ENCODE measurements at regions not wholly inside any gene's neighbourhood (a gene's known extent, or its start where the extent isn't known, plus 50 kb on each side); places are given as distances from the start of the nearest gene placed in this dataset.

DNA sequence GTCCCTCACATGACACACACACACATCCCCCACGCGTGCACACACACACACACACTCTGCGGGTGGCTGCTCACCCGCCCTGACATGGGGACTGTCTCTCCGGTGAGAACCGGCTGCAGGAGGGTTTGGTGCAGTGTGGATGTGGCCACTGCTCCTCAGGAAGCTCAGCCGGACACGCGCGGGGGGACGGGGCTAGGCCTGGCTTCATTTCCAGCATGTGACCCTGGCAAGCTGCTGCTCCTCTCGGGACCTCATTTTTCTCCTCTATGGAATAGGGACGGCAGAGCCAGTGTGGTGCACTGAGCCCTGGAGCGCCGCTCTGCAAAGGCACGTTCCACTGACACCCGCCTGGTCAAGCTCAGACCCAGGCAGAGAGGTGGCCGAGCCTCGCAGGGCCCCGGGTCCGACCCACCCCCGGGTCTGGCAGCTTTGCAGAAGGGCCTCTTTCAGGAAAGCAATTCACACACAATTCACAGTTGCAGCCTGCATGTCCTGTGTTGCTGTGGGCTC is 56.8 kb upstream of the SLCO4A1 start (continued):
- TF ChIP-seq PAX5 (IDR thresholded peaks at IDR 0.05; ENCODE audit: borderline replicate concordance, low read depth, low read length), result no peak
- no peak for TF ChIP-seq GATAD2B (conservative IDR thresholded peaks at IDR 0.05; ENCODE audit: low read depth)

DNA sequence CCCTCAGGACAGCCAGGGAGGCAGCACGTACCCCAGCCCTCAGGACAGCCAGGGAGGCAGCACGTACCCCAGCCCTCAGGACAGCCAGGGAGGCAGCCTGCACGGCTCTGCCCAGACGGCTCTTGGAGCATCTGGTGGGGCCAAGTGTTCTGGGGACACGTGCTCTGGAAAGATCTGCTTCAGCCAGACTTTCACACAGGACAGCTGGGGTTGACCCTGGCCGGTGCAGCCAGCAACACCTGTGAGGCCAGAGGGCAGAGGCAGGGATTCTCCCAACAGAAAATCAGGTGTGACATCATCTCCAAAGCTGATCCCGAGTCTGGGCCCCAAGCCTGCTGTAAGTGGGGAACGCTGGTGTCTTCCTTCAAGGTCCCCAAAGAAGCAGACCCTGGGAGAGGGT is 55.5 kb upstream of the SLCO4A1 start:
- ChIA-PET SMC1A (ENCODE audit: uncharacterized antibody, unreplicated experiment) (no interaction called here), CTCF (no interaction called here), POLR2A (no interaction called here), RAD21 (ENCODE audit: unreplicated experiment) (no interaction called here)
- Histone ChIP-seq H3K9ac (ENCODE audit: control insufficient read depth, insufficient read depth, low read length) (no peak overlapping the region), H4K20me1 (ENCODE audit: control insufficient read depth, insufficient read depth) (no peaks in the 10 kb centered on the region), H3K4me1 (ENCODE audit: control insufficient read depth, insufficient read depth, low read length) (no peaks in the 10 kb centered on the region), H3K36me3 (ENCODE audit: control insufficient read depth in 2 of 2, insufficient read depth in 2 of 2, low read length in 1 of 2) (no peaks in the 10 kb centered on the region), H3K4me2 (ENCODE audit: control insufficient read depth, insufficient read depth) (no peak overlapping the region), H3K9me3 (replicated peaks; ENCODE audit: control insufficient read depth, insufficient read depth, low read length) (no peaks in the 10 kb centered on the region), H3K27me3 (replicated peaks in 1 of 2; ENCODE audit: control insufficient read depth in 2 of 2, insufficient read depth in 2 of 2, low read length in 1 of 2) (peaks cover 0 to 5% of the 10 kb centered on the region in 2 experiments; a peak in 3 of 4 replicates), H3K79me2 (ENCODE audit: control insufficient read depth, insufficient read depth, low read length) (no peaks in the 10 kb centered on the region), H3K4me3 (no peak overlapping the region), H2AFZ (ENCODE audit: control insufficient read depth, low read depth, low read length) (no peak overlapping the region), H3K27ac (ENCODE audit: control insufficient read depth, insufficient read depth) (no peak overlapping the region)
- ATAC-seq, result no peak
- no peak for FAIRE-seq
- no peak for DNase-seq (ENCODE audit: low read depth, low spot score)
- no TSS peak for BruUV-seq (replicated peaks)
- 8% methylated on average over 8 of the region's 8 CpGs for WGBS (ENCODE audit: insufficient coverage, insufficient replicate concordance, low lambda C conversion rate, missing lambda C conversion rate)
- intact Hi-C loops (cut with micrococcal nuclease; ENCODE audit: unreplicated experiment), result no loop called here
- TF ChIP-seq JUNB (IDR thresholded peaks at IDR 0.05), result no peak
- TF ChIP-seq ZBED1 (IDR thresholded peaks at IDR 0.05; ENCODE audit: borderline replicate concordance), result no peak
- TF ChIP-seq, protein P1, sequence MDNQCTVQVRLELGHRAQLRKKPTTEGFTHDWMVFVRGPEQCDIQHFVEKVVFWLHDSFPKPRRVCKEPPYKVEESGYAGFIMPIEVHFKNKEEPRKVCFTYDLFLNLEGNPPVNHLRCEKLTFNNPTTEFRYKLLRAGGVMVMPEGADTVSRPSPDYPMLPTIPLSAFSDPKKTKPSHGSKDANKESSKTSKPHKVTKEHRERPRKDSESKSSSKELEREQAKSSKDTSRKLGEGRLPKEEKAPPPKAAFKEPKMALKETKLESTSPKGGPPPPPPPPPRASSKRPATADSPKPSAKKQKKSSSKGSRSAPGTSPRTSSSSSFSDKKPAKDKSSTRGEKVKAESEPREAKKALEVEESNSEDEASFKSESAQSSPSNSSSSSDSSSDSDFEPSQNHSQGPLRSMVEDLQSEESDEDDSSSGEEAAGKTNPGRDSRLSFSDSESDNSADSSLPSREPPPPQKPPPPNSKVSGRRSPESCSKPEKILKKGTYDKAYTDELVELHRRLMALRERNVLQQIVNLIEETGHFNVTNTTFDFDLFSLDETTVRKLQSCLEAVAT (IDR thresholded peaks at IDR 0.05), result no peak
- no peak for TF ChIP-seq SREBF2 (IDR thresholded peaks at IDR 0.05; ENCODE audit: low read length)
- no peak for TF ChIP-seq GATAD2B (conservative IDR thresholded peaks at IDR 0.05; ENCODE audit: low read depth)
- TF ChIP-seq, protein P2, sequence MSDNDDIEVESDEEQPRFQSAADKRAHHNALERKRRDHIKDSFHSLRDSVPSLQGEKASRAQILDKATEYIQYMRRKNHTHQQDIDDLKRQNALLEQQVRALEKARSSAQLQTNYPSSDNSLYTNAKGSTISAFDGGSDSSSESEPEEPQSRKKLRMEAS (IDR thresholded peaks at IDR 0.05; ENCODE audit: low read depth, low read length), result no peak
- no peak for TF ChIP-seq NR2C2 (IDR thresholded peaks at IDR 0.05; ENCODE audit: borderline replicate concordance, control insufficient read depth, insufficient read length, low read depth)
- no peak for TF ChIP-seq HCFC1 (IDR thresholded peaks at IDR 0.05; ENCODE audit: low read length)
- TF ChIP-seq, protein P3, sequence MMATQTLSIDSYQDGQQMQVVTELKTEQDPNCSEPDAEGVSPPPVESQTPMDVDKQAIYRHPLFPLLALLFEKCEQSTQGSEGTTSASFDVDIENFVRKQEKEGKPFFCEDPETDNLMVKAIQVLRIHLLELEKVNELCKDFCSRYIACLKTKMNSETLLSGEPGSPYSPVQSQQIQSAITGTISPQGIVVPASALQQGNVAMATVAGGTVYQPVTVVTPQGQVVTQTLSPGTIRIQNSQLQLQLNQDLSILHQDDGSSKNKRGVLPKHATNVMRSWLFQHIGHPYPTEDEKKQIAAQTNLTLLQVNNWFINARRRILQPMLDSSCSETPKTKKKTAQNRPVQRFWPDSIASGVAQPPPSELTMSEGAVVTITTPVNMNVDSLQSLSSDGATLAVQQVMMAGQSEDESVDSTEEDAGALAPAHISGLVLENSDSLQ (IDR thresholded peaks at IDR 0.05), result no peak
- TF ChIP-seq, protein P4, sequence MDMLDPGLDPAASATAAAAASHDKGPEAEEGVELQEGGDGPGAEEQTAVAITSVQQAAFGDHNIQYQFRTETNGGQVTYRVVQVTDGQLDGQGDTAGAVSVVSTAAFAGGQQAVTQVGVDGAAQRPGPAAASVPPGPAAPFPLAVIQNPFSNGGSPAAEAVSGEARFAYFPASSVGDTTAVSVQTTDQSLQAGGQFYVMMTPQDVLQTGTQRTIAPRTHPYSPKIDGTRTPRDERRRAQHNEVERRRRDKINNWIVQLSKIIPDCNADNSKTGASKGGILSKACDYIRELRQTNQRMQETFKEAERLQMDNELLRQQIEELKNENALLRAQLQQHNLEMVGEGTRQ (IDR thresholded peaks at IDR 0.05; ENCODE audit: borderline replicate concordance, low read depth, low read length), result no peak
- TF ChIP-seq WRNIP1 (IDR thresholded peaks at IDR 0.05; ENCODE audit: borderline replicate concordance, low read depth, low read length), result no peak
- TF ChIP-seq KDM1A (IDR thresholded peaks at IDR 0.05; ENCODE audit: borderline replicate concordance), result no peak
- no peak for TF ChIP-seq RCOR1 (conservative IDR thresholded peaks at IDR 0.05; ENCODE audit: low read depth, low read length)
- no peak for TF ChIP-seq SMAD5 (IDR thresholded peaks at IDR 0.05; ENCODE audit: low read depth)
- in situ Hi-C loops (cut with MboI), result no loop called here

Measured in GM12878 (cell line).